ENCODE measurements at regions not wholly inside any gene's neighbourhood (a gene's known extent, or its start where the extent isn't known, plus 50 kb on each side); places are given as distances from the start of the nearest gene placed in this dataset.

DNA sequence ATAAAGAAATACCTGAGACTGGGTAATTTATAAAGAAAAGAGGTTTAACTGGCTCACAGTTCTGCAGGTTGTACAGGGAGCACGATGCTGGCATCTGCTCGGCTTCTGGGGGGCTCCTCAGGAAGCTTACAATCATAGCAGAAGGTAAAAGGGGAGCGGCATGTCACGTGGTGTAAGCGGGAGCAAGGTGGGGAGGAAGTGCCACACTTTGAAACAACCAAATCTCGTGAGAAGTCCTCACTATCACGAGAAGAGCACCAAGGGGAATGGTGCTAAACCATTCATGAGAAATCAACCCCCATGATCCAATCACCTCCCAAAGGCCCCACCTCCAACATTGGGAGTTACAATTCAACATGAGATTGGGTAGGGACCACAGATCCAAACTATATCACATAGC is 67.7 kb downstream of the AKR1B1 start:
- no peak for DNase-seq

DNA sequence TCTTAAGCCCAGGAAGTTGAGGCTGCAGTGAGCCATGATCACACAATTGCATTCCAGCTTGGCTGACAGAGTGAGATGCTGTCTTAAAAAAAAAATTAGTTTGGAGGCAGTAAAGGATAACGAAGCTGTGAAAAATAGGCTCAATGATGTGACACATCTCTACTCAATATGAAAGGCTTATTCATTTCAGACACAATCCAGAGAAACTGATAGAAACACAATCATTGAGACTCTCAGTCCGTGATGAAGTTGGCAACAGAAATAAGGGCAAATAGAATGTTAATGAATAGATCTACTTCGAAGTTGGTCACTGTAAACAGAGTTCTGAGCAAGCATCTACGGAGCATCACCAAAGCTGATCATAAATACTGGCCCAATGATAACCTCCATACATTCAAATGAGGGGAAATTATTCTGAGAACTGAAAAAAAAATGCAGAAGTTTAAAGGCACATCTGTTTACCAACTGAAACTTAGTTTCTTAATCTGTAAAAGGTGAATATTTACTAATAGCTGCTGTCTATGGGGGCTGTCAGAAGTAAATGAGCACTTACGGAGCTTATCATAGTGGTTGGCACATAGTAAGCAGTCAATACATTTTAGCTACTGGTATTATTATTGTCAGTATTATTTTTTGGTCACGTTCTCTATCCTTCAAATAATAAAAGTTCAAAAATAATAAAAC is 70.4 kb downstream of the AKR1B1 start:
- no peak for DNase-seq

DNA sequence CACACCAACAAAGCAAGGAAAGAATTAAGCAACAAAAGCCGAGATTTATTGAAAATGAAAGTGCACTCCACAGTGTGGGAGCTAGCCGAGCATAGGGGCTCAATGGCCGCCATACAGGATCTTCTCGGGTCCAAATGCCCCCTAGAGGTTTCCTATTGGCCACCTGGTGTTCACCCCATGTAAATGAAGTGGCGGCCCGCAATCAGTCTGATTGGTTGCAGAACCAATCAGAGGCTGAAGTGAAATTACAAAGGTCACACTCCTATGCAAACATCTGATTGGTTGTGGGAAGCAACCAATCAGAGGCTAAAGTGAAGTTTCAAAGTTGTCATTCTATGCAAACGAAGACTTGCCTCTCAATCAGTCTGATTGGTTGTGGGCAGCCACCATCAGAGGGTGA is 61.8 kb upstream of the SLC35B4 start:
- no peak for DNase-seq

DNA sequence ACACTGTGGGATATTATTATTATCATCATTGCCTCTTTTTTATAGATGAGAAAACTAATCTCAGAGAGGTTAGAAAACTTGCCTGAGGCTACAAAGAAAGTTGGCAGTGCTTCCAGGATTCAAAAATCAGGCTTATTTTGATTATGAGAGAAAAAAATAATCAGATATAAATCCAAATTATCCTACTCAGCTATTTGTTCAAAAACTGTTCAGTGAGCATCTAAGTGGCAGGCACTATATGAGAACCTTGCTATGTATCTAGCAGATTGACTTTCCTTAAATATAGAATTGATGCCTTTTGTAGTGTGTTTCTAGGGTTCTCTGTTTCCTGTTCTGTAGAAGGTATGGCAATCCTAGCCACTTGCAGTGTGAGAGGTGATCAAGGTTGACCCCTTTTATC is 60.0 kb upstream of the SLC35B4 start:
- no peak for DNase-seq

DNA sequence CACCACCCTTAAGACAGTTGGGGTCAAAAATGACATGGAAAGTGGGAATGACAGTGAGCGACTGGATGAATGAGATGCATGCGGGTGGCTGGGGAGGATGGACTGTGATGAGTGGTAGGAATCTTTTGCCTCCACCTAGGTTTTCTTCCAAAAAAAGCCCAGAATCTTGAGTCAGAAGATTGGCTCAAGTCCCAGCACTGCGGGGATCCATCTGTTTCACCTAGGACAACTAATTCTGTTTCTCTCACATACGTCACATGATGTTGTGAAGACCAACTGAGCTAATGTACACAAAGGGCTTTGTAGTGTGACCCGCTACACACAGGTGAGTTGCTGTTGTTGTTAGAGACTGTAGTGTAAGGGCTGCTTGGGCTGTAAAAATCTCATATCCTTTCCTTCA is 58.5 kb upstream of the SLC35B4 start:
- peak in 1 of 2 experiments; percentile 2 for DNase-seq

DNA sequence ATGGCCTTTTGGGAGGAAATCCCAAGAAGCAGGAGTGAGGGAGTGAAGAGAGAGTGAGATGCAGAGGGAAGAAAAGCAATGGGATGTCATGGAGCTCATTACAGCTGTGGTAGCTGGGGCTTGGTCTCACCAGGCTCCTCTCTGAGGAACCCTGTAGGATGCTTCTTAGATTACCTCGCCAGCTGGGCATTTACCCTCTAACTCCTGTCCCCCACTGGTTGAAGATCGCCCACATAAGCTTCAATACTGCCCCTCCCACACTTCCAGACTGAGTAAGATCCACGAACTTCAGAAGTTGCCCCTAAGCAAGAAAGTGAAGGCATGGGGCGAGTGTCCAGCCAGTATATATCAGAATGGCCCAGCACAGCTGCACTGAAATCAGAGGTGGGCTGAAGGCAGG is 58.1 kb upstream of the SLC35B4 start:
- no peak for DNase-seq

DNA sequence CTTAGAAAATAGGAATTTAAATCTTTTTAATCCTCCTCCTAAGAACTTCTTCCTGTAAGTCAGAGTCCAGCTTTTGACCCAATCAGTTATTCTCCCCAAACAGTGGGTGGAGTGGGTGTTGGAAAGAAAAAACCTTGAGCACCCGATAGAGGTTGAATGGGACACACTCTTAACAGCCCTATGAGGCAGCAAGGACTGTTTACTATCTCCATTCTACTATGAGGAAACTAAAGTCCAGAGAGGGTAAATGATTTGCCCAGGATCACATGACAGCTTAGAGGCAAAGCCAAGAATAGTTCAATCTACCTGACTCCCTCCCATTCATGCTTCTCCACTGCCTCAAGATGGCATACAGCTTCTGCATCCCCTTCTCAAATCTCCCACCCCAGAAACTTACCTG is 57.6 kb upstream of the SLC35B4 start:
- DNase-seq = no peak

DNA sequence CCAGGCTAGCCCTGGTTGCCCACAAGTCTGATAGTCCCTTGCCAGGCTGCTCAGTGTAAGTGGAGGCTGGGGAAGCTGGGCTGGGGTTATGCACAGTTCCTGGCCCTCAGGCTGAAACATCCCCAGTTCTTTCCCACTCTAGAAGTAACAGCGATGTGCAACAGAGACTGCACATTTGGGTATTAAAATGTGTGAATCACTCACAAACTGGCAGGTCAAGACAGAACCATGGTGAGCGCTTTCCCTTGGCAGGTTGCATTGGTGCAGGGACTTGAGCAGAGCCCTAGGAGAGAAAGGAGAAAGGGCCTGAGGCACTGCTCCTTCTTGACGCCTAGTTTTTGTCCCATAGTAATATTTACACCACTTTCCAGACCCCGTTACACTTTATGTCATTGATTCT is 56.1 kb upstream of the SLC35B4 start:
- DNase-seq = no peak

DNA sequence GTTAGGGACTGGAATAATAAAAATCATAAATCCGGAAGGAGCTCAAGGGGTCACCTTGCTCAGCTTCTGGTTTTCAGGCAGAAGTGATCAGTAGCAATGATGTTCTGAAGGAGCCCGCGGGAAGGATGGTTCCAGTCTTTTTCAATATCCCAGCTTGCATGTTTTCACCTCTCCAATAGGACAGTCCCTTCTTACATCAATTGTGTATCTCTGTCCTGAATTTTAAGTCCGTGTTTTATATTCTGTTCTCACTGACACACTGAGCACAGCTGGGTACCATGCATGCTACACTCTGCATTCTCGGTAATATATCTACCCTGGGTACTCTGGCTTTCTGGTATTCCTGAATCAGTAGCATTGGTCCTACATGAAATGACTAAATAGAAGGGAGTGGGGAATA is 55.2 kb upstream of the SLC35B4 start:
- DNase-seq = no peak

DNA sequence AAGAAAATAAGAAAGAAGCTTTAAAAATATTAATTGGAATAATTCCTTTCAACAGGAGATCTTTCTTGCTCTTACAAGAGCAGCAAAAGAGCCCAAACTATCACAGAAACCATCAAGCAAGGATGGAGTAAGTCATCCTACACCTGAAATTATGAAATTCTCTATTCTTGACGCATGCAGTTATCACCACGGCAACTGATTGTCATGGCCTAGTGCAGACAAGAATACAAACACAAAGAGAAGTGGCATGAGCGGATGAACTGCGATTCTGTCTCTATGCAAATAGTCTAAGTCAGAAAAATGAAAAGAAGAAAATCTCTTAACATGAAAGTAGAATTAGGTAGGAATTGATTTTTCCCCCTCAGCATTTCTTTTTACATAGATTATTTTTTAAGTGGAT is 54.8 kb upstream of the SLC35B4 start:
- no peak for DNase-seq

DNA sequence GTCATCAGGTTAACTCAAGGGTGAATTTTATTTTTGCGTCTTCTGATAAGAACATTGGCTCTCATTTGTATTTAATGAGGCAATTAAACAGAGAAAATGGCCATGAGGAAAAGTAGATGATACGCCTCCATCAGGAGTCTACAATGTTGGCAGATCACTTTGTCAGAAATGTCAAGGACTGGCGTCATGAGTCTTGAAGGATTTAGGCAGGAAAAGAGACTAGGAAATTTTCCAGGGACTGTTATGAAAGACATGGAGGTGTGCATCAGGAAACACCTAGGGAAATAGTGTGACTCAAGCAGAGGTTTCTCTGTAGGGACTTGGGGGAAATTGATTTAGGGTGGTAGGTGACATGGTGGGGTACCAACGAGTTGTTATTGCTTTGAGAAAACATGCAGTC is 53.4 kb upstream of the SLC35B4 start:
- DNase-seq = no peak

DNA sequence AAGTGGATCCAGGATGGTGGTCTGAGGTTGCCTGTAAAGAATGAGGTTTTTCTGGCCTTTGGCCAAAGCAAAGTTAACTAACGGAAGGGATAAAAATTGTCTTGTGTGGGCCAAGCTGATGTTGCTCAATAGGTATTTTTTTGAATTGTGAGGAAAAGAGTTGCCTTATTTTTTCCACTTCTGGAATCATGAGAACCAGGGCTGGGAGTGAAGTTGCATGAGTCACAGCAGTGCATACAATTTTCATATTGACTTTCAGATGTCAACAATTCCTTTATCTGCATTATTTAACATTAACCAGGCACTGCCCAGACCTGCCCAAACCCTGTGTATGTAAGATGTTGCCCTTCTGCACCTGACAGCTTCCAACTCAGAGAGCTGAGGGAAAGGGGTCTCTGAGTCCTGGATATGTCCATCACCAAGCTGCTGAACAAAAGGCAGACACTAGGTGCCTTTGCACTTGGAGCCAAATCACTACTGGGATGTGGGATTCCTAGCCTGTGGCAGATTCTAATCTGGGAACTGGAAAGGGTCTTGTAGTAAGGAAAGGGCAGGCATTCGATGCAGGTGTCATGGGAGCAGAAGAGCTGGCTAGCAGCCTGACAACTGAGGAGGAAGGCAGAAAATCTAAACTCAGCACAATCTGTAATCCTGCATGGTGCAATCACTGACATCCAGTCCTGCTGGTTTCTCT is 52.3 kb upstream of the SLC35B4 start:
- no peak for DNase-seq

DNA sequence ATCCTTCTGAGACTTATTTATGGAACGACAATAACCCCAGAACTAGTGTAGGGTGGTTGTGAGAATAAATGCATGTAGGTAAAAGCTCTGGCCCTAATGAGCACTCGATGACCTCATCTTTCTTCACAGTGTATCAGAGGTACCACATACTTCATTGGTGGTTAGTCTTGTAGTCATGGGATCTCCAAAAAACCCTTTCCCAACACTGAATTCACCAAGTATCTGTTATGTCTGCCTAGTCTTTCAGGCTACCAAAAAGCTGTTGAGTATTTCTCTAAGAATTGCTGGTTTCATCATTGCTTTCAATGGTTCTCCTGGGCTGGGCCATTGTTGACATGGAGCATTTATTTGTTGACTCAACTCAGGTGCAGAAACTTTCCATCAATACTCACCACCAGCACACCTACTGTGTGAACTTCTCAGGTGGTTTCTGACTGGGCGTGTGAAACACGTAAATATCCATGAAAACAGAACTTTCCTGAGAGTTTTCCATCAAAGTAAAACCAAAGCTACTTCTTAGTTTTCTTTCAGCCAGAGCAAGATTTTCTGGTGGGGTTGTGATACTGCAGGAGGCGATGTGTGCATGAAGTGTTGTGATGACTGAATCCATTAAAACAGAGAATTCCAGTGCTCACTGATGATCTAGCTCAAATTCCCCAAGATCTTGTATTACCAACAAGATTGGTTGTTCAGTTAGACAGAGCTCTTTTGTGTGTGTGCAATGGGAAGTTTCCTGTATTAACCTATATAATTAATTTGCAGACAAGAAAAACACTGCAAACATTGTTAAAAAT is 51.4 kb upstream of the SLC35B4 start:
- no peak for DNase-seq
